ENCODE measurements at regions not wholly inside any gene's neighbourhood (a gene's known extent, or its start where the extent isn't known, plus 50 kb on each side); places are given as distances from the start of the nearest gene placed in this dataset.

- H3K9me3 ChIP-seq (replicated peaks): no peaks in the 10 kb centered on the region
- H3K4me3 ChIP-seq: no peak overlapping the region
- H3K36me3 ChIP-seq: no peaks in the 10 kb centered on the region
- H3K27me3 ChIP-seq (replicated peaks): 0 out of 2 replicates have a peak, but pooled peaks cover 9% of the 10 kb centered on the region
- H3K27ac ChIP-seq: no peak overlapping the region
- no peak for DNase-seq (ENCODE audit: low read depth in 1 of 2, low spot score in 2 of 2)
- H3K4me1 ChIP-seq (replicated peaks): no peaks in the 10 kb centered on the region
These were observed 264.6 kb upstream of the CLINT1 start for GRCh38 chr5:158123595-158123994.

- Histone ChIP-seq H3K36me3 (no peaks in the 10 kb centered on the region), H3K4me1 (replicated peaks) (no peaks in the 10 kb centered on the region), H3K9me3 (replicated peaks) (no peaks in the 10 kb centered on the region), H3K27me3 (replicated peaks) (0 out of 2 replicates have a peak, but pooled peaks cover 9% of the 10 kb centered on the region), H3K4me3 (no peak overlapping the region), H3K27ac (no peak overlapping the region)
- DNase-seq (ENCODE audit: low read depth in 1 of 2, low spot score in 2 of 2): no peak
These were observed 262.7 kb upstream of the CLINT1 start for GRCh38 chr5:158121678-158122077.

- no peak for DNase-seq (ENCODE audit: low read depth in 1 of 2, low spot score in 2 of 2)
- Histone ChIP-seq H3K9me3 (replicated peaks) (no peaks in the 10 kb centered on the region), H3K27ac (no peak overlapping the region), H3K4me3 (no peak overlapping the region), H3K4me1 (replicated peaks) (no peaks in the 10 kb centered on the region), H3K36me3 (no peaks in the 10 kb centered on the region), H3K27me3 (replicated peaks) (0 out of 2 replicates have a peak, but pooled peaks cover 5% of the 10 kb centered on the region)
These were observed 261.8 kb upstream of the CLINT1 start for GRCh38 chr5:158120760-158121159.

GRCh38 chr5:158119961-158120723, 261.2 kb upstream of the CLINT1 start:
- no peaks in the 10 kb centered on the region for H3K9me3 ChIP-seq (replicated peaks)
- H3K4me3 ChIP-seq: no peak overlapping the region
- no peaks in the 10 kb centered on the region for H3K27me3 ChIP-seq (replicated peaks)
- H3K4me1 ChIP-seq (replicated peaks): no peaks in the 10 kb centered on the region
- H3K36me3 ChIP-seq: no peaks in the 10 kb centered on the region
- no peak for DNase-seq (ENCODE audit: low read depth in 1 of 2, low spot score in 2 of 2)
- no peak overlapping the region for H3K27ac ChIP-seq

- no peaks in the 10 kb centered on the region for H3K4me1 ChIP-seq (replicated peaks)
- H3K27me3 ChIP-seq (replicated peaks): no peaks in the 10 kb centered on the region; the same call in 1 of the 2 replicates
- DNase-seq (ENCODE audit: low read depth in 1 of 2, low spot score in 2 of 2): no peak
- no peak overlapping the region for H3K27ac ChIP-seq
- H3K4me3 ChIP-seq: no peak overlapping the region
- H3K9me3 ChIP-seq (replicated peaks): no peaks in the 10 kb centered on the region
- H3K36me3 ChIP-seq: no peaks in the 10 kb centered on the region
These were observed 258.7 kb upstream of the CLINT1 start for GRCh38 chr5:158117467-158118160.

- no peak overlapping the region for H3K4me3 ChIP-seq
- H3K36me3 ChIP-seq: no peaks in the 10 kb centered on the region
- no peaks in the 10 kb centered on the region; the same call in 1 of the 2 replicates for H3K27me3 ChIP-seq (replicated peaks)
- no peaks in the 10 kb centered on the region for H3K9me3 ChIP-seq (replicated peaks)
- DNase-seq (ENCODE audit: low read depth in 1 of 2, low spot score in 2 of 2): no peak
- no peaks in the 10 kb centered on the region for H3K4me1 ChIP-seq (replicated peaks)
- no peak overlapping the region for H3K27ac ChIP-seq
These were observed 258.0 kb upstream of the CLINT1 start for GRCh38 chr5:158116965-158117364.

- Histone ChIP-seq H3K27ac (no peak overlapping the region), H3K9me3 (replicated peaks) (no peaks in the 10 kb centered on the region), H3K4me3 (no peak overlapping the region), H3K27me3 (replicated peaks) (no peaks in the 10 kb centered on the region; the same call in 1 of the 2 replicates), H3K4me1 (replicated peaks) (no peaks in the 10 kb centered on the region), H3K36me3 (no peaks in the 10 kb centered on the region)
- no peak for DNase-seq (ENCODE audit: low read depth in 1 of 2, low spot score in 2 of 2)
These were observed 256.5 kb upstream of the CLINT1 start for GRCh38 chr5:158115468-158115867.

GRCh38 chr5:158108177-158108576, 249.2 kb upstream of the CLINT1 start:
- Histone ChIP-seq H3K4me3 (no peak overlapping the region), H3K9me3 (replicated peaks) (no peaks in the 10 kb centered on the region), H3K27ac (no peak overlapping the region), H3K4me1 (replicated peaks) (no peaks in the 10 kb centered on the region), H3K36me3 (no peaks in the 10 kb centered on the region), H3K27me3 (replicated peaks) (no peaks in the 10 kb centered on the region; the same call in 1 of the 2 replicates)
- no peak for DNase-seq (ENCODE audit: low read depth in 1 of 2, low spot score in 2 of 2)

- no peaks in the 10 kb centered on the region for H3K27me3 ChIP-seq (replicated peaks)
- H3K4me1 ChIP-seq (replicated peaks): no peaks in the 10 kb centered on the region
- no peak overlapping the region for H3K27ac ChIP-seq
- no peaks in the 10 kb centered on the region for H3K36me3 ChIP-seq
- H3K4me3 ChIP-seq: no peak overlapping the region
- no peak for DNase-seq (ENCODE audit: low read depth in 1 of 2, low spot score in 2 of 2)
- H3K9me3 ChIP-seq (replicated peaks): no peaks in the 10 kb centered on the region
These were observed 241.5 kb upstream of the CLINT1 start for GRCh38 chr5:158100373-158100888.

- H3K27me3 ChIP-seq (replicated peaks): no peaks in the 10 kb centered on the region
- no peaks in the 10 kb centered on the region for H3K4me1 ChIP-seq (replicated peaks)
- no peaks in the 10 kb centered on the region for H3K9me3 ChIP-seq (replicated peaks)
- DNase-seq (ENCODE audit: low read depth in 1 of 2, low spot score in 2 of 2): no peak
- no peak overlapping the region for H3K27ac ChIP-seq
- no peak overlapping the region for H3K4me3 ChIP-seq
- no peaks in the 10 kb centered on the region for H3K36me3 ChIP-seq
These were observed 240.7 kb upstream of the CLINT1 start for GRCh38 chr5:158099571-158100105.

- Histone ChIP-seq H3K27me3 (replicated peaks) (no peaks in the 10 kb centered on the region), H3K4me1 (replicated peaks) (no peaks in the 10 kb centered on the region), H3K4me3 (no peak overlapping the region), H3K9me3 (replicated peaks) (no peaks in the 10 kb centered on the region), H3K27ac (no peak overlapping the region), H3K36me3 (no peaks in the 10 kb centered on the region)
- no peak for DNase-seq (ENCODE audit: low read depth in 1 of 2, low spot score in 2 of 2)
These were observed 237.9 kb upstream of the CLINT1 start for GRCh38 chr5:158096835-158097234.

GRCh38 chr5:158086856-158087255, 227.9 kb upstream of the CLINT1 start:
- no peaks in the 10 kb centered on the region for H3K27me3 ChIP-seq (replicated peaks)
- no peaks in the 10 kb centered on the region for H3K9me3 ChIP-seq (replicated peaks)
- no peak for DNase-seq (ENCODE audit: low read depth in 1 of 2, low spot score in 2 of 2)
- no peaks in the 10 kb centered on the region for H3K4me1 ChIP-seq (replicated peaks)
- H3K27ac ChIP-seq: no peak overlapping the region
- H3K4me3 ChIP-seq: no peak overlapping the region
- no peaks in the 10 kb centered on the region for H3K36me3 ChIP-seq

- H3K4me1 ChIP-seq (replicated peaks): no peaks in the 10 kb centered on the region
- no peaks in the 10 kb centered on the region for H3K36me3 ChIP-seq
- H3K27me3 ChIP-seq (replicated peaks): no peaks in the 10 kb centered on the region; the same call in 1 of the 2 replicates
- H3K9me3 ChIP-seq (replicated peaks): no peaks in the 10 kb centered on the region
- no peak overlapping the region for H3K4me3 ChIP-seq
- H3K27ac ChIP-seq: no peak overlapping the region
- no peak for DNase-seq (ENCODE audit: low read depth in 1 of 2, low spot score in 2 of 2)
These were observed 225.3 kb upstream of the CLINT1 start for GRCh38 chr5:158084292-158084691.

Data from SJSA1 (cell line).